NCI-H524 treated with DMSO at 0.1 percent for 48 hours (cell line): ENCODE measurements at regions not wholly inside any gene's neighbourhood (a gene's known extent, or its start where the extent isn't known, plus 50 kb on each side); places are given as distances from the start of the nearest gene placed in this dataset.
A peak's percentile ranks its signal among the peaks of the same experiment; 100 is the strongest.
"Not testable (repeated sequence)": the region's sequence is repeated elsewhere in the genome, so short reads cannot be mapped to it uniquely, and the experiment has no call there.

ENCODE experiments used
- DNase-seq: peaks from one replicate; lab custom pipeline; 2025; lab: John Stamatoyannopoulos, UW

GRCh38 chr6:4677011-4677750 lies 99.0 kb upstream of the CDYL start:
- no peak for DNase-seq

DNA sequence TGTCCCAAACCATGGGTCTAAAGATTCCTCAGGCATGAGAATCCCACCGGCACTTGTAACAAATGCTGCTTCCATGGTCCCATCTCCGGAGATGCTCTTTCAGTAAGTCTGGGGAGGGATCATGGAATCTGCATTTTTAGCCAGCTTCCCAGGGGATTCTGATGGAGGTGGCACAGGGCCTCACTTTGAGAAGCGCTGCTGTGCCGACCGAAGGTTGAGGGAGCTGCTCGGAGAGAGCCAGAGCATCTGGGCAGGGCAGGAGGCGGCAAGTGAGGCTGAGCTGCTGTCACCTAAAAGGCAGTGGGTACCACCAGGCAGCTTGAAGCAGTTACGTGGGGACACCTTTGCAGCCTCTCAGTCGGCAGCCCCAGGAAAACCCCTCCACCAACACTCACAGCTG lies 100.2 kb upstream of the CDYL start:
- DNase-seq: no peak

DNA sequence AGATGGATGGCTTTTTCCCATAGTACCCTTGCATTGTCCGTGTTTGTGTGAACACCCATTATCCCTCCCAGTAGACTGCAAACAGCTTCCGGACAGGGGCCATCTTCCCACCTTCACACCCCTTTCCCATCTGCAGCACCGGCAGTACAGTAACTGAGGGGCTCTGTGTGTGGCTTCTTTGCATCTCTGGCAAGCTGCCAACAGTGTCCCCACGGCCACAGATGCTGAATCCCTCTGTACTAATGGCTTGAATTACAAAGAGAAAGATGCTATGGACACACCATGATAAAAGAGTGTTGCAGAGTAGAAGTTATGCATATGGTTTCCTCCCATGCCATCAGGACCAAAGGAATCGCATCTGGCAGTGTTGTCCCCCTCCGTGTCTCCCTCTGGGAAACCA lies 101.1 kb upstream of the CDYL start:
- no peak for DNase-seq

- no peak for DNase-seq
These were observed 102.3 kb upstream of the CDYL start for GRCh38 chr6:4673861-4674260.

DNA sequence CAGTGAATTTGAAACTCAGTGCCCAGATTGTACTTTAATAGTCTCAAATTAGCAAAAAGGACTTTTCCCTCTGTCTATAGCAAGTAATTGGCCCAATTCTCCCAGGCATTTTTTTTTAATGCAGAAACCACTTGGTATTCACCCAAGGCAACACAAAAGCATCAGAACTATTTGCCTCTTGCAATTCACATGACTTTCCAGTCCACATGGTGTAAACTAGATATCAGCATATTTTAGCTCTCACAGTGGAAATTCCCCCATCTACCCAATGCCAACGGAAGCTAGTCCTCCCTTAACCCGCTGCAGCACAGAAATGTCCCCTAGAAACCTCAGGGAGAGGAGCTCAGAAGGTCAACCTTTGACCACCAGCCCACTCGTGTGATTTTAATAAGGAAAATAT lies 103.4 kb upstream of the CDYL start:
- no peak for DNase-seq

DNA sequence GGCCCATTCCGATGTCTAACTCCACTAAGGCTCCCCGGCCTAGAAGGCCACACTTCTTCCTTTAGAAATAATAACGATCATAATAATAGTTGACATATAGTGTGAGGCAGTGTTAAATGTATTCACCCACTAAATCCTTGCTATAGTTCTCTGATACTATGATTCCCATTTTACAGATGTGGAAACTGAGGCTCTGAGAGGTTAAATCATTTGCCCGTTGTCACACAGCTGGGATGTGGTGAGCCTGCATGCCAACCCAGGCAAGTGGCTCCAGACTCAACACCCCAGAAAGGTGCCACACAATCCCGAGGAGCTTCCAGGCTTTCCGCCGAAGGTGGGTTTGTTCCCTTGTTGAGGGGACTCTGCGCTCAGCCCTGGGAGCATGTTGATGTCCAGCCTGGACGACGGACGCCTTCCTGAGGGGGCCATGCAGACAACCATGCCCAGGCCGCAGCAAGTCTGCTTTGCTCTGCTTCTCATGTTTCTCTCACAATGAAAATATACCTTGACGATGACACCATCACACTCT lies 104.6 kb upstream of the CDYL start:
- DNase-seq: no peak

GRCh38 chr6:4670824-4671409 lies 105.3 kb upstream of the CDYL start:
- DNase-seq: no peak

DNA sequence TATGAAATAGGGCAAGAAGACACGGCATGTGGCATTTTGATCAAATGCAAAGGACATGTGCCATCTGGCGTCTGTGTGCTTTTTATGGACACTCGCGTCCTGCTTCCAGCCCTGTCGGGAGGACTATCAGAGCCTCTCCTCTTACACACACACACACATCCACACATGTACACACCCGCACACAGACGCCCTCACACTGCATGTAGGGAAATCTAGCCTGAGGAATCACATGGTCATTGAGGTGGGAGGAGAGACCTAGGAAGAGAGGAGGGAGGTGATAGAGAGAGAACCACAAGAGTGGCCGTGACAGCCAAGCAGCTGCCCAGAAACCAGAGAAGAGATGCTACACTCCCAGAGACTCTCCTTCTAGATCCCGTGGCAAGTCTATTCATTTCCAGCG lies 105.9 kb upstream of the CDYL start:
- DNase-seq: peak; percentile 27

GRCh38 chr6:4668271-4669179 lies 107.7 kb upstream of the CDYL start:
- DNase-seq: no peak

DNA sequence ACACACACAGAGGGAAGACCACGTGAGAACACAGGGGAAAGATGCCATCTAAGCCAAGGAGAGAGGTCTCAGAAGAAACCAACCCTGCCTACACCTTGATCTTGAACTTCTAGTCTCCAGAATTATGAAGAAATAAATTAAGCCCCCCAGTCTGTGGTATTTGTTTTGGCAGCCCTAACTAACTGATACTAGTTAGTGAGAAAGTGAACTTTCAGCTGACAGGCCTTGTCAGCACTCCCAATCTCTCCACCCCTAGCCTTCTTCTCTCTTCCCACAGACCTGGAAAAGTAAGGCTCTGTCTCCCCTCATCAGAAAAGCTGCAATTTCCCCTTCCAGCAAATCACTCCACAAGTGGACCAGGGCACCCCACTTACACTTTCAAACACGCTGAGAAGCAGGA lies 108.6 kb upstream of the CDYL start:
- no peak for DNase-seq

GRCh38 chr6:4666886-4667513 lies 109.2 kb upstream of the CDYL start:
- DNase-seq: no peak

- DNase-seq: no peak
These were observed 110.5 kb upstream of the CDYL start for GRCh38 chr6:4665489-4666417.

- no peak for DNase-seq
These were observed 111.3 kb upstream of the CDYL start for GRCh38 chr6:4664911-4665310.

- DNase-seq: no peak
These were observed 112.0 kb upstream of the CDYL start for GRCh38 chr6:4664117-4664626.

DNA sequence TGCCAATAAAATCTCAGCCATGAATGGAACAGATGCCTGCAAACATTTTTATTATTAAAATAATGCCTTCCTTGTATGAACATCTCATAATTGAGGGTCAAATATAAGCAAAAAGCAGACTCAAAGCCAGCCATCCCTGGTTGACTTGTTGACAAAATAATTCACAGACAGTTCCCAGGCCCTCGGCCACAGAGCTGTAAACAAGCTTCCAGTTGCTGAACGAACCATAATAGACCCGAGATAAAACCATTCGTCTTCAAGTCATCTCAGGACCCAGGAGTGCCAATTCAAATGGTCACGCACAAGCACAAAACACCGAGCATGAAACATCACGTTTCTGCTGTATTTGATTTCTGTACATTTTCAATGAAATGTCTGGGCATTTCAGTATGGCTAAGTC lies 113.3 kb upstream of the CDYL start:
- DNase-seq: no peak

- no peak for DNase-seq
These were observed 114.8 kb upstream of the CDYL start for GRCh38 chr6:4661391-4661790.

- no peak for DNase-seq
These were observed 115.6 kb upstream of the CDYL start for GRCh38 chr6:4660377-4661321.

GRCh38 chr6:4659719-4660118 lies 116.5 kb upstream of the CDYL start:
- not testable (repeated sequence) for DNase-seq

GRCh38 chr6:4658486-4658885 lies 117.7 kb upstream of the CDYL start:
- DNase-seq: no peak

GRCh38 chr6:4656106-4656505 lies 120.1 kb upstream of the CDYL start:
- no peak for DNase-seq
